Keratinocyte (primary cell): ENCODE measurements at regions not wholly inside any gene's neighbourhood (a gene's known extent, or its start where the extent isn't known, plus 50 kb on each side); places are given as distances from the start of the nearest gene placed in this dataset.

Experiments
- DNase-seq: peaks from one replicate; pipeline ENCODE4 v3.0.0-alpha.2; 2011; ENCODE audit warnings: low read depth, missing footprints, low spot score
- FAIRE-seq: peaks from 2 replicates; lab custom pipeline; 2011; peaks lifted over from hg19 to GRCh38; lab: Jason Lieb, UNC
- H2AFZ ChIP-seq: 2 replicates; pipeline ENCODE4 v1.6.0; 2012; ENCODE audit warnings: low read length, control low read depth, inconsistent platforms; ENCODE audit not compliant: control insufficient read depth
- H3K27ac ChIP-seq: 2 replicates; pipeline ENCODE4 v1.5.1; 2011; ENCODE audit warnings: low read length; ENCODE audit not compliant: control insufficient read depth, insufficient read depth
- H3K27me3 ChIP-seq: 3 replicates; pipeline ENCODE4 v1.6.0; 2011; ENCODE audit warnings: low read length; ENCODE audit not compliant: control insufficient read depth, insufficient read depth; ENCODE audit errors: extremely low read depth
- H3K36me3 ChIP-seq, 2 experiments: 2 replicates in 1 of 2; 3 replicates in 1 of 2; pipeline ENCODE4 v1.5.1; 2011; ENCODE audit warnings: low read length in 2 of 2, mild to moderate bottlenecking in 1 of 2; ENCODE audit not compliant: control insufficient read depth in 2 of 2, insufficient read depth in 2 of 2; ENCODE audit errors: extremely low read depth in 1 of 2
- H3K4me1 ChIP-seq: 3 replicates; pipeline ENCODE4 v1.5.1; 2011; ENCODE audit warnings: low read length; ENCODE audit not compliant: control insufficient read depth, insufficient read depth; ENCODE audit errors: extremely low read depth
- H3K4me2 ChIP-seq: 3 replicates; pipeline ENCODE4 v1.6.0; 2011; ENCODE audit warnings: low read depth, low read length; ENCODE audit not compliant: control insufficient read depth, insufficient read depth; ENCODE audit errors: extremely low read depth
- H3K4me3 ChIP-seq, 3 experiments: fragments of 200-600 bp in 1 of 3; sonication (generic) in 1 of 3; 2 replicates in 2 of 3; 3 replicates in 1 of 3; pipeline ENCODE4 v1.5.1; 2011 to 2016; ENCODE audit warnings: low read length in 3 of 3, mild to moderate bottlenecking in 3 of 3, control low read depth in 2 of 3, inconsistent platforms in 1 of 3, low read depth in 1 of 3, mixed read lengths in 1 of 3, mixed run types in 1 of 3, moderate library complexity in 1 of 3; ENCODE audit not compliant: control insufficient read depth in 2 of 3, insufficient read depth in 2 of 3; ENCODE audit errors: extremely low read depth in 1 of 3
- H3K79me2 ChIP-seq: 2 replicates; pipeline ENCODE4 v1.6.0; 2012; ENCODE audit warnings: low read length; ENCODE audit not compliant: control insufficient read depth, insufficient read depth
- H3K9ac ChIP-seq: 3 replicates; pipeline ENCODE4 v1.6.0; 2011; ENCODE audit warnings: low read length; ENCODE audit not compliant: control insufficient read depth, insufficient read depth; ENCODE audit errors: extremely low read depth
- H3K9me1 ChIP-seq: 3 replicates; pipeline ENCODE4 v1.6.0; 2011; ENCODE audit warnings: low read length; ENCODE audit not compliant: control insufficient read depth, insufficient read depth; ENCODE audit errors: extremely low read depth
- H3K9me3 ChIP-seq: 2 replicates; pipeline ENCODE4 v1.5.1; 2012; ENCODE audit warnings: low read depth, low read length; ENCODE audit not compliant: control insufficient read depth
- H4K20me1 ChIP-seq: 3 replicates; pipeline ENCODE4 v1.6.0; 2011; ENCODE audit warnings: low read length; ENCODE audit not compliant: control insufficient read depth, insufficient read depth; ENCODE audit errors: extremely low read depth
- CTCF ChIP-seq, 3 experiments: IDR thresholded peaks in 1 of 3; conservative IDR thresholded peaks in 1 of 3; optimal IDR thresholded peaks in 1 of 3; 2 replicates in 2 of 3; 3 replicates in 1 of 3; pipeline versions ENCODE3 to v1.5.1; 2011; ENCODE audit warnings: low read length in 3 of 3, mild to moderate bottlenecking in 3 of 3, moderate library complexity in 2 of 3, control low read depth in 1 of 3, inconsistent platforms in 1 of 3; ENCODE audit not compliant: insufficient read depth in 2 of 3; ENCODE audit errors: extremely low read depth in 1 of 3
- EZH2 ChIP-seq: IDR thresholded peaks from one replicate; pipeline ENCODE4 v1.6.1; 2012; ENCODE audit warnings: inconsistent platforms, mild to moderate bottlenecking, low read length, moderate library complexity
- dilution Hi-C: fragments of 300-500 bp; cut with MboI; formaldehyde crosslinking; loops from one replicate; pipeline ENCODE4 v1.7.0; 2020; ENCODE audit warnings: low sequenced_read_pairs; ENCODE audit not compliant: extremely low pct_ligation_motif_present

DNA sequence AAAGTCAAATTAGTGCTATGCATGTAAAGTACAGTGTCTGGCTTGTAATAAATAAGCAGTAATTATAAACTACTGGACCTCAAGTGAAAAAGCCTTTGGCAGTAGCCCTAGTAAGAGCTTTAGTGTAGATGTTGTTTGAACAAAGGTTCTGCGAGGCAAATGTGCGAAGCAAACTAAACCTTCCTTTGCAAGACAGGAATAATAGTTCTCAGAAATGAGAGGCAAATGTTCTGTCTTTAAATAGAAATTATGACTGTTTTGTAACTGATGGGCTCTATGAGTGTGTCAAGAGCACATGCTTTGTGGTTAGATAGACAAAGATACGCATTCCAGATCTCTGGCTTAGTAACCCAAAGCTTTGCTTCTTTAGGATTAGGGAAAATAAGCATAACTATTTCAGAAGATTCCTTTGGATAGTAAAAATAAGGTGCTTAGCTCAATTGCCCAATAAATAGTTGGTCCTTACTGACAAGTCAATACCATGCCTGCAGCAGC is 169.2 kb upstream of the CDC14C start:
- FAIRE-seq (no peak), DNase-seq (no peak)
- Histone ChIP-seq H3K9me1 (no peaks in the 10 kb centered on the region), H2AFZ (no peak overlapping the region), H3K27me3 (no peaks in the 10 kb centered on the region), H3K79me2 (no peaks in the 10 kb centered on the region), H3K9ac (no peak overlapping the region), H3K27ac (no peak overlapping the region), H4K20me1 (no peaks in the 10 kb centered on the region), H3K4me3 (no peak overlapping the region), H3K4me2 (no peak overlapping the region), H3K9me3 (no peaks in the 10 kb centered on the region), H3K36me3 (no peaks in the 10 kb centered on the region), H3K4me1 (no peaks in the 10 kb centered on the region)
- no peak for TF ChIP-seq EZH2
- TF ChIP-seq CTCF (optimal IDR thresholded peaks at IDR 0.05 in 1 of 3, IDR thresholded peaks at IDR 0.05 in 1 of 3, conservative IDR thresholded peaks at IDR 0.05 in 1 of 3; ENCODE audit: extremely low read depth in 1 of 3, insufficient read depth in 2 of 3, low read length in 3 of 3): no peak
- dilution Hi-C loops: no loop called here

DNA sequence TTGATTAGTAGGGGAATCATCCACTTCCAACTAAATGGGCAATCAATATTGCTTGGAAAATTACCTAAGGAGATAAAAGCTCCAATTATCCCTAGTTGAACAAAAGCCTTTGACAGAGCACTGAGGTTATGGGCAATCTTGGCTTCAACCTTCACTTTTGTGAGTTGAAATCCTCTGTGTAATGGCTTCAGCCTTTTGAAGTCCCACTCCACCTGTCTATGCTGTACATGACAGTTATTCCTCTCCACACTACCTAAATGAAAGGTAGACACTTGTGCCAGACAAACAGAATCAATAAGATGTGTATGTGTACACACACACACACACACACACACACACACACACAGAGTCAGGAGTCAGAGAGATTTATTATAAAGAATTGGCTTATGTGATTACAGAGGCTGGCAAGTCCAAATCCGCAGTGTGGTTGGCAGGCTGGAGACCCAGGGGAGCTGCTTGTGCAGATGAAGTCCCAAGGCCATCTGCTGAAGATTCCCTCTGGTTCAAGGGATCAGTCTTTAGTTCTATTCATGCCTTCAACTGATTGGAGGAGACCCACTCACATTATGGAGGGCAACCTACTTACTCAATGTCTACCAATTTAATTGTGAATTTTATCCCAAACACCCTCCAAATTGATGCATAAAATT is 164.8 kb upstream of the CDC14C start:
- no peak overlapping the region for H3K9ac ChIP-seq
- H3K9me1 ChIP-seq: no peaks in the 10 kb centered on the region
- H3K4me2 ChIP-seq: no peak overlapping the region
- FAIRE-seq (no peak), DNase-seq (no peak)
- TF ChIP-seq EZH2 (no peak), CTCF (optimal IDR thresholded peaks at IDR 0.05 in 1 of 3, IDR thresholded peaks at IDR 0.05 in 1 of 3, conservative IDR thresholded peaks at IDR 0.05 in 1 of 3; ENCODE audit: extremely low read depth in 1 of 3, insufficient read depth in 2 of 3, low read length in 3 of 3) (no peak)
- no peak overlapping the region for H2AFZ ChIP-seq
- no peaks in the 10 kb centered on the region for H3K79me2 ChIP-seq
- no peaks in the 10 kb centered on the region for H3K36me3 ChIP-seq
- no peaks in the 10 kb centered on the region for H3K9me3 ChIP-seq
- no peak overlapping the region for H3K27ac ChIP-seq
- dilution Hi-C loops: no loop called here
- no peaks in the 10 kb centered on the region for H3K4me1 ChIP-seq
- H4K20me1 ChIP-seq: no peaks in the 10 kb centered on the region
- H3K4me3 ChIP-seq: no peak overlapping the region
- no peaks in the 10 kb centered on the region for H3K27me3 ChIP-seq
